Ramos (cell line): ENCODE measurements at regions not wholly inside any gene's neighbourhood (a gene's known extent, or its start where the extent isn't known, plus 50 kb on each side); places are given as distances from the start of the nearest gene placed in this dataset.

Source experiments
- in situ Hi-C: fragments of 300-500 bp; cut with MboI; formaldehyde crosslinking; loops from one replicate; pipeline ENCODE4 v1.14.3; 2022; ENCODE audit warnings: low sequenced_read_pairs; ENCODE audit not compliant: unreplicated experiment

GRCh38 chr17:21512307-21513011 lies 136.3 kb downstream of the KCNJ12 start:
- in situ Hi-C loops, result loop anchor here (5.0 kb wide), 1 partner anchor 230 kb away; the partner anchor contains the start of gene MAP2K3

GRCh38 chr17:21513012-21513570 lies 136.9 kb downstream of the KCNJ12 start:
- in situ Hi-C loops, result loop anchor here (5.0 kb wide), 1 partner anchor 231 kb away; the partner anchor contains the start of gene MAP2K3

- in situ Hi-C loops, result loop anchor here (5.0 kb wide), 1 partner anchor 232 kb away; the partner anchor contains the start of gene MAP2K3
These were observed 138.4 kb downstream of the KCNJ12 start for GRCh38 chr17:21514567-21514966.

DNA sequence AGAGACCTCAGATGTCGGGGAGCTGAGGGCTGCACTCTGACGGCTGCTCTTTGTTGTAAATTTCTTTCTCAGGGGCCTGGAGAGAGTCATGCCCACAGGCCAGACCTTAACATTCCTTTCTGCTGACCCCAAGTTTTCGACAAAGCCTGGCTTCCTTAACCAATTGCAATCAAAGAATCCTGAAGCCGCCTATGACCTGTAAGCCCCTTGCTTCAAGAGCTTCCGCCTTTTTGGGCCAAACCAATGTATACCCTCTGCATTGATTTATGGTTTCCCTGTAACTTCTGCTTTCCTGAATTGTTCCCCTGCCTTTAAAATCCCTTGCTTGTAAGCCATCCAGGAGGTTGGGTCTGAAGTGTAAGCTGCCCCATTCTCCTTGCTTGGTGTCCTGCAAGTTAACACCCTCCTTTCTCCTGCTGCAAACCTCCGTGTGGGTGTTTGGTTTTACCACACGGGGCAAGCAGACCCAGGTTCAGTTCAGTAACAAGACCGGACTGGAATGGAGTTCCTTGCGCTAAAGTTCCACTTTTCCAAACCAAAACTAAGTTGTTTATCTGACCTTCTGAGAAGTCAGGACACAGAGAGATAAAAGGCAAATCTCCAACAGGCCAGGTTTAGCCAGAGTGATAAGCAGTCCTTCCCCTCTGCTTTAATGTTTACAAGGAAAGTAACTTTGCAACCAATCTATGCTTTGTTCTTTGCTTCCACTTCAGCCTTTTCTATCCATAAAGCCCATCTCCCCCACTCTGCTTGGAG lies 141.6 kb downstream of the KCNJ12 start:
- in situ Hi-C loops, result no loop called here

DNA sequence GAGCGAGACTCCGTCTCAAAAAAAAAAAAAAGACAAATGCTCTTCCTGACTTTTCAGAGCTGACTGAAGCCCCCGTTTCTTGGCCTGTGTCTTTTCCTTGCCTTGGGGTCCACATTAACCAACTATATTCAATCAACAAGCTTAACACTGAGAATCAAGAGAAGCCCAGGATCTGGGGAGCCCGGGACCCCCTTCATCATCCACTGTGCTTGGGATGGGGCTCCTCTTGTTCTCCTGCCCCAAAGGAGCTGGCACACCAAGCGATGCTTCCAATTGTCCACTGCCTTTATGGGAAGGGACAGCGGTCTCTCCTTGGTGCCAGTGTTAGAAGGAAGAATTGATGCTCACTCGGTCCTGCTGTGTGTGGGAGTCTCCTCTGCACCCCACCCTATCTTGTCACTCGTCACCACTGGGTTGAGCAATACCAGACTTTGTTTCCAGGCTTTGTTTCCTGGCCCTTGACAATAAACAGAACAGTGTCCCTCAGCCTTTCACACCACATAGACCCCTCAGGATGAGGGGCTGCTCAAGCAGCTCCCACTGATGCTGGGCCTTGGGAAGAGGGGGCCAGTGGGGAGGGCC lies 146.7 kb downstream of the KCNJ12 start:
- in situ Hi-C loops, result no loop called here

DNA sequence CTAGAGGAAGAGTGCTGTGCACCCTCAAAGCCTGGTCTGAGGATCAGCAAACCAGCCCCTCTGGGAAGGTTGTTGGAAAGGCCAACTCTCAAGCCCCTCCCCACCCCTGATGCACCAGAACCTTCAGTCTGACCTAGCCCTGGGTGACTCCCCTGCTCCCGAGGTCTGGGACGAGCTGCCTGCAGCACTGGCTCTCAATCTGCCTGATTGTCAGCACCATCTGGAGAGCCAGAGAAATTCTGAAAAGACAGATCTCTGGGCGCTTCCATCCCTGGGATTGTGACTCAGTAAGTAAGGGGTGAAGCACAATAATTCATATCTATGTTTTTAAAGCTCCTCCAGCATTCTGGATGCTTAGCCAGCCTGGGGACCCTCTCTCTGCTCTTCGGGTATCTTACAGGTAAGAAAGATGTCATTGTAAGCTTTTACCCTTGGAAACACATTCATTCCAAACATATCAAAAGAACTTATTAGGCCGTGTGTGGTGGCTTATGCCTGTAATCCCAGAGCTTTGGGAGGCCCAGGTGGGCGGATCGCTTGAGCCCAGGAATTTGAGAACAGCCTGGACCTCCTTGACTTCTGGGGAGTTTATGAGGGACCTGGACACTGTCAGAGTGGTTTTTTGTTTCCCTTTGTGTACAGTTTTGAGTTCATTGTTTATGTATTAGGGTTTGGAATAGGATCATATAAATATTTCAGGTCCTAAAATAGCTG lies 147.5 kb downstream of the KCNJ12 start:
- in situ Hi-C loops, result no loop called here

GRCh38 chr17:21524211-21524591 lies 148.0 kb downstream of the KCNJ12 start:
- in situ Hi-C loops, result no loop called here

DNA sequence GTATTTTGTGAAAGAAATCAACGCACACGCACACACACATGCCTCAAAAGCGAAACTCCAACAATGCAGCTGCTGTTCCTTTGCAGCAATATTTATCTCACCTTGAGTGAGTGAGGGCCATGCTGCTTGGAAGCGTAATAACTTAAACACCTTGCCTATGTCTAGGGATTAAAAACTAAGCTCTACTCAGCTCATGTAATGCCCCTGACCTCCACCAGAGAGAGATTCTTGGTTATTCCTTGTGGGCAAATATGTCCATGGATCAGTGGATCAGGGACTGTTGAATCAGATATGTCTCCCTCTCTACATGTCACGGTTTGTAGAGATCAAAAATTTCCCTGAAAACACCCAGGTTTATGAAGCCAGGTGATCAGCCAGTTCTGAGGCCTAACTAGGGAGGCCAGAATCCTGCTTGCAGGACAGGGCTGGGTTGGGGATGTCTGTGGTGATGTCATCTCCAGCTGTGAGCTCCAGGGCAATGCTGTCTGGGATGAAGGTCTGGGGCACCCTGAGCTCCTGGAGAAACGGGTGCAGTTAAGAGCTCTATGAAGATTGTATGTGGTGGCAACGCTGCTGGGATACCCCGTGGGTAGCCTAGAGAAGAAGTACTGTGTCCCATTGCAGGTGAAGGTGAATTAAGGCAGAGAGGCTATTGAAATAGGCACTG lies 149.4 kb downstream of the KCNJ12 start:
- in situ Hi-C loops, result no loop called here

DNA sequence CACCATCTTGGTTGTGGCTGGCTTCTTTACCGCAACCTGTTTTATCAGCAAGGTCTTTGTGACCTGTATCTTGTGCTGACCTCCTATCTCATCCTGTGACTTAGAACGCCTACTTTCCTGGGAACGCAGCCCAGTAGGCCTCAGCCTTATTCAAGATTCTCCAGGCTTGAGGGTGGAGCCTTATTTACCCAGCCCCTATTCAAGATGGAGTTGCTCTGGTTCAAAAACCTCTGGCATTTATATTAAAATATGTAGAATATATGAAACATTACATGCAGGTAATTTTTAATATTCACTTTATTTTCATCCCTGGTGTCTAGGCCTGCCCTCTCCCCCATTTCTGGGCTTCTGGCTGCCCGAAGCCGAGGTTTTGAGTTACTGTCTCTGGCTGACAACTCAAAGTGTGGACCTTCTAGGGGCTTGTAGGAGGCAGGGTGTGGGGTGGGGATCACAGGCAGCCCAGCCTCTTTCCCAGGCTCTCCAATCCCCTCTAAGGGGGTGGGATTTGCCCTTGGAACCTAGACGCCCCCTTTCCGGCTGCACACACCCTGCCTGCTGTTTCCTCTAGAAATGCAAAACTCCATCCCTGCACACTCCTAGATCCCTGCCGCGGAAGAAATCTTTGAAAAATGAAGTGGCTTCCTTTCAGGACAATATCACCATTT lies 152.0 kb downstream of the KCNJ12 start:
- in situ Hi-C loops, result no loop called here

DNA sequence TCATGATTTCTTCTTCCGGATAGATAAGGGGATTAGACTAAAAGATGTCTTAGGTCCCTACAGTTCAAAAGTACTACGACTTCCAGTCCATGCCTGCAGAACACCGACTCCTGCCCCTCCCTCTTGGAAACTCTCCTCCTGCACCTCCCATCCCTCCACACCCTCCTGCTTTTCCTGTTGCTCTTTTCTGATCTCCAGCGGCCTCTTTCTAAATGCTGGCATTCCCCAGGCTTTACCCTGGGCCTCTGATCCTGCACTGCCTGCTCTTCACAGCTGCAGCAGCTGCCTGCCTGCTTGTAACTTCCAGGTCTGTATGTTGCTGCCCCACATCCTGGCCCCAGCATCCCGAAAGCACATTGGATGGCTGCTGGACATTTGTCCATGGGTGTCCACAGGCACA lies 154.2 kb downstream of the KCNJ12 start:
- in situ Hi-C loops, result no loop called here

DNA sequence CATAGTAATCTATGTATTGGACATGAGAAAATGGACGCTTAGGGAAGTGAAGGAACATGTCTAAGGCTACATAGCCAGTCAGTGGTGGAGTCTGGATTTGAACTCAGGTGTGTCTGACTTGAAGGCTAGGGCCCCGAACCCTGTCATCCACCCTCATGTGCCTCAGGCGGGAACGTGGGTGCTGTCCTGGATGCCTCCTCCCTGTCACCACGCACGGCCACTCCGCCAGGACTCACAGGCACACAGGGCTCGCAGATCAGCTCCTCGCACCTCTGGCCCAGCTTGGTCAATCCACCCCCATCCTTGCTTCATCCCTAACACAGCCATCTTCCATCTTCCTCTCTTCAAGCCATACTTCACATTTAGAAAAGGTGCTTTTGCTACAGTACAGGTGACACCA lies 154.7 kb downstream of the KCNJ12 start:
- in situ Hi-C loops, result no loop called here

- in situ Hi-C loops, result no loop called here
These were observed 156.7 kb downstream of the KCNJ12 start for GRCh38 chr17:21532763-21533385.

DNA sequence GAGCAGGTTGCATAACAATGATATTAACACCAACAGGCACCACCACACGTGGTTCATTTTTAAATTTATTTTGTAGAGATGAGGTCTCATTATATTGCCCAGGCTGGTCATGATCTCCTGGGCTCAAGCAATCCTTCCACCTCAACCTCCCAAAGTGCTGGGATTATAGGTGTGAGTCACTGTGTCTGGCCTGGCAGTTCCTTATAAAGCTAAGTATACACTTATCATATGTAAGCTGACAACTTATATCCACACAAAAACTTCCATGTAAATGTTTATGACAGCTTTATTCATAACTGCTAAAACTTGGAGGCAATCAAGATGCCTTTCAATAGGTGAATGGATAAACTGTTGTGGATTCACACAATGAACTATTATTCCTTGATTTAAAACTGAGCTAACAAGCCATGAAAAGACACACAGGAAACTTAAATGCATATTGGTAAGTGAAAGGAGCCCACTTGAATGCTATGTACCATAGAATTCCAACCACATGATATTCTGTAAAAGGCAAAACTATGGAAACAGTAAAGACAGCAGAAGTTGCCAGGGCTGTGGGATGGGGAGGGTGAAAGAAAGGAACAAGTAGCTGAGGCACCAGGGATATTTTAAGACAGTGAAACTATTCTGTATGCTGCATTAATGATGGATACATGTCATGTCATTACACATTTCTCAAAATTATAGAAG lies 156.5 kb upstream of the KCNJ18 start:
- in situ Hi-C loops, result no loop called here

GRCh38 chr17:21537302-21537701 lies 155.0 kb upstream of the KCNJ18 start:
- in situ Hi-C loops, result no loop called here

DNA sequence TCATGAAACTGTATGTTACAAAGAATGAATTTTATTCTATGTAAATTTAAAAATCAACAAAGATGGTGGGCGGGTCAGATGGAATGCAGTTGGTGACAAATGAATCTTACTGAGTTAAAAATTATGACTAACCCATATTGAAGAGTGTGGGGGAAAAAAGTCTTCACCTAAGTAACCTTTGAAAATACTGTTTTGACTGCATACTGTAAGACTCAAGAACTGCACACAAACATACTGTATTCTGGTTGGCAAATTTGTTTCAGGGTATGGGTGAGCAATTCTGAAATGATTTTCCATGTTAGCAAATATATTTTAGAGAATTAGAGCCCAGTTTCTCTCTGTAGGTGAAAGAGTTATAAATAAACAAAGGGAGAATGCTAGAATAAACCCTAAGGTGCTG lies 153.7 kb upstream of the KCNJ18 start:
- in situ Hi-C loops, result no loop called here

DNA sequence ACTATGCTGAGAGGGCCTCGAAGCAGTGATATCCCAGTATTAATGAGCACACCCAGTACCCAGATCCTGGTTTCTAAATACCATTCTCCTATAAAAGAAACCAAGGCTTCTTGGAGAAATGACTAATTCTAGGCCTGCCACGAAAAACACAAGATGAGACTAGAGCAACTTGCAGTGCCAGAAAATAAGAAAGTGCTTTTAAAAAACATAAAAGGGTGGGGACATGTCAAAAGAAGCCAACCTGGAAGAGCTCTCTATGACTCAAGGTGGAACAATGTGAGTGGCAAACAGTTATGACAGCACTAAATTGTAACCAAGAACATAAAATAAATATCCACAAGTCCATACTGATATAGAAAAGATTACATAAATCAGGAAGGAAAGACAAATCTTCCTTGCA lies 153.2 kb upstream of the KCNJ18 start:
- in situ Hi-C loops, result no loop called here

GRCh38 chr17:21540502-21540901 lies 151.8 kb upstream of the KCNJ18 start:
- in situ Hi-C loops, result no loop called here

DNA sequence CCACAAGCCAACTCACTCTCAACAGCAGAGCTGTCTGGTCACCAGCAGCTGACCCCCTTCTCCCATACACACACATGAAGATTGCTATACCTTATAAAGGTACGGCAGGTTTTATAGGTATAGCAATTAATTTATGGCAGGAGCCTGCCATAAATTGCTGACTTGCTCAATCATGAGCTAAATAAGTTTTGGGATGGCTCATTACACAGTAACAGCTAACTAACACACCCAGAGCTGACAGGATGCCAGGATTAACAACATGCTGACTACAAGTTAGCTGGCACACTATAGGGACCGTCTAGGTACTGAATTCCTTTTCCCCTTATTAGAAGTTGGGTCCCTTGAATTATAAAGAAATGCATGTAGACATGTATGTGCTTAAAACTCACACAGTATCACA lies 150.3 kb upstream of the KCNJ18 start:
- in situ Hi-C loops, result no loop called here
